Activated CD4-positive, alpha-beta T cell treated with anti-CD3 and anti-CD28 coated beads, Interleukin-2, amount 10 ng/mL, durations not matched to agents 24 days and 14 days (primary cell): ENCODE measurements at regions not wholly inside any gene's neighbourhood (a gene's known extent, or its start where the extent isn't known, plus 50 kb on each side); places are given as distances from the start of the nearest gene placed in this dataset.
"Not testable (repeated sequence)": the region's sequence is repeated elsewhere in the genome, so short reads cannot be mapped to it uniquely, and the experiment has no call there.

Experiments used
- DNase-seq: peaks from one replicate; pipeline ENCODE4 v3.0.0; 2022
- H3K27ac Mint-ChIP-seq: one replicate; pipeline ENCODE4 v1.8.0; 2022; ENCODE audit warnings: mild to moderate bottlenecking, mixed read lengths
- H3K27me3 Mint-ChIP-seq: one replicate; pipeline ENCODE4 v1.8.0; 2022; ENCODE audit warnings: mixed read lengths
- H3K36me3 Mint-ChIP-seq: one replicate; pipeline ENCODE4 v1.8.0; 2022; ENCODE audit warnings: low read depth, mild to moderate bottlenecking, mixed read lengths
- H3K4me1 Mint-ChIP-seq: one replicate; pipeline ENCODE4 v1.8.0; 2021; ENCODE audit warnings: mixed read lengths
- H3K4me3 Mint-ChIP-seq: one replicate; pipeline ENCODE4 v1.8.0; 2022; ENCODE audit warnings: mild to moderate bottlenecking, moderate library complexity, mixed read lengths
- H3K9me3 Mint-ChIP-seq: one replicate; pipeline ENCODE4 v1.8.0; 2021; ENCODE audit warnings: mixed read lengths
- intact Hi-C: fragments of 100-400 bp; cut with micrococcal nuclease; formaldehyde crosslinking; loops from one replicate; pipeline ENCODE4 v1.15.1; 2023

- Mint-ChIP-seq H3K27me3 (peaks cover 14% of the 10 kb centered on the region), H3K4me1 (peaks cover 24% of the 10 kb centered on the region), H3K36me3 (peaks cover 16% of the 10 kb centered on the region), H3K27ac (peak overlapping the region; percentile 82), H3K4me3 (peak overlapping the region; percentile 92)
- intact Hi-C loops: loop anchor here (5.0 kb wide), 1 partner anchor 268 kb away; the partner anchor contains the start of gene MAP2K3
- H3K9me3 Mint-ChIP-seq, DNase-seq: not testable (repeated sequence)
Measured at GRCh38 chr17:21550031-21550430, 142.3 kb upstream of the KCNJ18 start.

- DNase-seq: peak; percentile 92
- intact Hi-C loops: loop anchor here (5.0 kb wide), 1 partner anchor 269 kb away; the partner anchor contains the start of gene MAP2K3
- peak overlapping the region; percentile 65 for H3K27ac Mint-ChIP-seq
- peaks cover 24% of the 10 kb centered on the region for H3K4me1 Mint-ChIP-seq
- H3K4me3 Mint-ChIP-seq: peak overlapping the region; percentile 92
- peaks cover 9% of the 10 kb centered on the region for H3K9me3 Mint-ChIP-seq
- peaks cover 22% of the 10 kb centered on the region for H3K27me3 Mint-ChIP-seq
- H3K36me3 Mint-ChIP-seq: peaks cover 14% of the 10 kb centered on the region
Measured at GRCh38 chr17:21551081-21551881, 141.0 kb upstream of the KCNJ18 start.

- H3K4me1 Mint-ChIP-seq, H3K36me3 Mint-ChIP-seq, H3K27ac Mint-ChIP-seq, H3K4me3 Mint-ChIP-seq, DNase-seq, intact Hi-C loops, H3K9me3 Mint-ChIP-seq: not testable (repeated sequence)
- peaks cover 19% of the 10 kb centered on the region for H3K27me3 Mint-ChIP-seq
Measured at GRCh38 chr17:21558921-21559320, 133.4 kb upstream of the KCNJ18 start.

- DNase-seq: peak; percentile 37
- Mint-ChIP-seq H3K36me3 (no peaks in the 10 kb centered on the region), H3K4me1 (no peaks in the 10 kb centered on the region), H3K27me3 (peaks cover 13% of the 10 kb centered on the region), H3K9me3 (no peaks in the 10 kb centered on the region), H3K4me3 (no peak overlapping the region), H3K27ac (no peak overlapping the region)
- intact Hi-C loops: no loop called here
Measured at GRCh38 chr17:21564262-21564661, 128.1 kb upstream of the KCNJ18 start.

- DNase-seq: peak; percentile 16
- H3K27ac Mint-ChIP-seq, H3K9me3 Mint-ChIP-seq, H3K36me3 Mint-ChIP-seq, H3K4me3 Mint-ChIP-seq, H3K4me1 Mint-ChIP-seq, intact Hi-C loops: not testable (repeated sequence)
- peaks cover 12% of the 10 kb centered on the region for H3K27me3 Mint-ChIP-seq
Measured at GRCh38 chr17:21564757-21565156, 127.6 kb upstream of the KCNJ18 start.

GRCh38 chr17:21570427-21570826, 121.9 kb upstream of the KCNJ18 start:
- H3K4me3 Mint-ChIP-seq, H3K4me1 Mint-ChIP-seq, H3K27ac Mint-ChIP-seq, H3K36me3 Mint-ChIP-seq, DNase-seq, intact Hi-C loops, H3K27me3 Mint-ChIP-seq: not testable (repeated sequence)
- H3K9me3 Mint-ChIP-seq: peaks cover 10% of the 10 kb centered on the region

- intact Hi-C loops: not testable (repeated sequence)
- peaks cover 10% of the 10 kb centered on the region for H3K9me3 Mint-ChIP-seq
Measured at GRCh38 chr17:21572148-21572547, 120.2 kb upstream of the KCNJ18 start.

GRCh38 chr17:21573271-21573960, 118.9 kb upstream of the KCNJ18 start:
- H3K4me3 Mint-ChIP-seq: peak overlapping the region; percentile 74
- not testable (repeated sequence) for H3K36me3 Mint-ChIP-seq

More at GRCh38 chr17:21572148-21572547, 120.2 kb upstream of the KCNJ18 start:
- H3K4me3 Mint-ChIP-seq, H3K4me1 Mint-ChIP-seq, DNase-seq, H3K36me3 Mint-ChIP-seq, H3K27me3 Mint-ChIP-seq, H3K27ac Mint-ChIP-seq: not testable (repeated sequence)

GRCh38 chr17:21573961-21574610, 118.2 kb upstream of the KCNJ18 start:
- intact Hi-C loops: no loop called here
- H3K27ac Mint-ChIP-seq: no peak overlapping the region
- no peaks in the 10 kb centered on the region for H3K36me3 Mint-ChIP-seq
- peaks cover 4% of the 10 kb centered on the region for H3K27me3 Mint-ChIP-seq
- DNase-seq: peak; percentile 77
- peak overlapping the region; percentile 74 for H3K4me3 Mint-ChIP-seq
- H3K9me3 Mint-ChIP-seq: peaks cover 10% of the 10 kb centered on the region
- H3K4me1 Mint-ChIP-seq: peaks cover 3% of the 10 kb centered on the region

More at GRCh38 chr17:21573271-21573960, 118.9 kb upstream of the KCNJ18 start:
- H3K4me1 Mint-ChIP-seq, H3K27me3 Mint-ChIP-seq, H3K27ac Mint-ChIP-seq, intact Hi-C loops, DNase-seq: not testable (repeated sequence)
- peaks cover 10% of the 10 kb centered on the region for H3K9me3 Mint-ChIP-seq

GRCh38 chr17:21574611-21575255, 117.6 kb upstream of the KCNJ18 start:
- H3K27ac Mint-ChIP-seq, H3K9me3 Mint-ChIP-seq, H3K27me3 Mint-ChIP-seq, H3K4me3 Mint-ChIP-seq, H3K36me3 Mint-ChIP-seq, intact Hi-C loops, H3K4me1 Mint-ChIP-seq, DNase-seq: not testable (repeated sequence)

GRCh38 chr17:21578783-21579182, 113.5 kb upstream of the KCNJ18 start:
- H3K4me3 Mint-ChIP-seq, H3K27me3 Mint-ChIP-seq, DNase-seq, intact Hi-C loops, H3K36me3 Mint-ChIP-seq, H3K27ac Mint-ChIP-seq, H3K9me3 Mint-ChIP-seq, H3K4me1 Mint-ChIP-seq: not testable (repeated sequence)

- no peak for DNase-seq
- Mint-ChIP-seq H3K9me3 (no peaks in the 10 kb centered on the region), H3K4me3 (no peak overlapping the region), H3K4me1 (no peaks in the 10 kb centered on the region), H3K27ac (no peak overlapping the region), H3K36me3 (no peaks in the 10 kb centered on the region), H3K27me3 (peaks cover 6% of the 10 kb centered on the region)
- intact Hi-C loops: no loop called here
Measured at GRCh38 chr17:21592774-21593173, 99.5 kb upstream of the KCNJ18 start.

GRCh38 chr17:21593452-21594105, 98.7 kb upstream of the KCNJ18 start:
- intact Hi-C loops, H3K27me3 Mint-ChIP-seq, H3K4me1 Mint-ChIP-seq, DNase-seq, H3K9me3 Mint-ChIP-seq, H3K4me3 Mint-ChIP-seq, H3K36me3 Mint-ChIP-seq, H3K27ac Mint-ChIP-seq: not testable (repeated sequence)
